Keratinocyte (primary cell): ENCODE measurements at regions not wholly inside any gene's neighbourhood (a gene's known extent, or its start where the extent isn't known, plus 50 kb on each side); places are given as distances from the start of the nearest gene placed in this dataset.

ENCODE experiments used
- DNase-seq: peaks from one replicate; pipeline ENCODE4 v3.0.0-alpha.2; 2011; ENCODE audit warnings: low read depth, missing footprints, low spot score
- FAIRE-seq: peaks from 2 replicates; lab custom pipeline; 2011; peaks lifted over from hg19 to GRCh38; lab: Jason Lieb, UNC
- H2AFZ ChIP-seq: 2 replicates; pipeline ENCODE4 v1.6.0; 2012; ENCODE audit warnings: low read length, control low read depth, inconsistent platforms; ENCODE audit not compliant: control insufficient read depth
- H3K27ac ChIP-seq: 2 replicates; pipeline ENCODE4 v1.5.1; 2011; ENCODE audit warnings: low read length; ENCODE audit not compliant: control insufficient read depth, insufficient read depth
- H3K27me3 ChIP-seq: 3 replicates; pipeline ENCODE4 v1.6.0; 2011; ENCODE audit warnings: low read length; ENCODE audit not compliant: control insufficient read depth, insufficient read depth; ENCODE audit errors: extremely low read depth
- H3K36me3 ChIP-seq, 2 experiments: 2 replicates in 1 of 2; 3 replicates in 1 of 2; pipeline ENCODE4 v1.5.1; 2011; ENCODE audit warnings: low read length in 2 of 2, mild to moderate bottlenecking in 1 of 2; ENCODE audit not compliant: control insufficient read depth in 2 of 2, insufficient read depth in 2 of 2; ENCODE audit errors: extremely low read depth in 1 of 2
- H3K4me1 ChIP-seq: 3 replicates; pipeline ENCODE4 v1.5.1; 2011; ENCODE audit warnings: low read length; ENCODE audit not compliant: control insufficient read depth, insufficient read depth; ENCODE audit errors: extremely low read depth
- H3K4me2 ChIP-seq: 3 replicates; pipeline ENCODE4 v1.6.0; 2011; ENCODE audit warnings: low read depth, low read length; ENCODE audit not compliant: control insufficient read depth, insufficient read depth; ENCODE audit errors: extremely low read depth
- H3K4me3 ChIP-seq, 3 experiments: fragments of 200-600 bp in 1 of 3; sonication (generic) in 1 of 3; 2 replicates in 2 of 3; 3 replicates in 1 of 3; pipeline ENCODE4 v1.5.1; 2011 to 2016; ENCODE audit warnings: low read length in 3 of 3, mild to moderate bottlenecking in 3 of 3, control low read depth in 2 of 3, inconsistent platforms in 1 of 3, low read depth in 1 of 3, mixed read lengths in 1 of 3, mixed run types in 1 of 3, moderate library complexity in 1 of 3; ENCODE audit not compliant: control insufficient read depth in 2 of 3, insufficient read depth in 2 of 3; ENCODE audit errors: extremely low read depth in 1 of 3
- H3K79me2 ChIP-seq: 2 replicates; pipeline ENCODE4 v1.6.0; 2012; ENCODE audit warnings: low read length; ENCODE audit not compliant: control insufficient read depth, insufficient read depth
- H3K9ac ChIP-seq: 3 replicates; pipeline ENCODE4 v1.6.0; 2011; ENCODE audit warnings: low read length; ENCODE audit not compliant: control insufficient read depth, insufficient read depth; ENCODE audit errors: extremely low read depth
- H3K9me1 ChIP-seq: 3 replicates; pipeline ENCODE4 v1.6.0; 2011; ENCODE audit warnings: low read length; ENCODE audit not compliant: control insufficient read depth, insufficient read depth; ENCODE audit errors: extremely low read depth
- H3K9me3 ChIP-seq: 2 replicates; pipeline ENCODE4 v1.5.1; 2012; ENCODE audit warnings: low read depth, low read length; ENCODE audit not compliant: control insufficient read depth
- H4K20me1 ChIP-seq: 3 replicates; pipeline ENCODE4 v1.6.0; 2011; ENCODE audit warnings: low read length; ENCODE audit not compliant: control insufficient read depth, insufficient read depth; ENCODE audit errors: extremely low read depth
- EZH2 ChIP-seq: IDR thresholded peaks from one replicate; pipeline ENCODE4 v1.6.1; 2012; ENCODE audit warnings: inconsistent platforms, mild to moderate bottlenecking, low read length, moderate library complexity
- dilution Hi-C: fragments of 300-500 bp; cut with MboI; formaldehyde crosslinking; loops from one replicate; pipeline ENCODE4 v1.7.0; 2020; ENCODE audit warnings: low sequenced_read_pairs; ENCODE audit not compliant: extremely low pct_ligation_motif_present
- TF ChIP-seq, protein P1 (sequence below), 3 experiments: IDR thresholded peaks in 1 of 3; conservative IDR thresholded peaks in 1 of 3; optimal IDR thresholded peaks in 1 of 3; 2 replicates in 2 of 3; 3 replicates in 1 of 3; pipeline versions ENCODE3 to v1.5.1; 2011; ENCODE audit warnings: low read length in 3 of 3, mild to moderate bottlenecking in 3 of 3, moderate library complexity in 2 of 3, control low read depth in 1 of 3, inconsistent platforms in 1 of 3; ENCODE audit not compliant: insufficient read depth in 2 of 3; ENCODE audit errors: extremely low read depth in 1 of 3

DNA sequence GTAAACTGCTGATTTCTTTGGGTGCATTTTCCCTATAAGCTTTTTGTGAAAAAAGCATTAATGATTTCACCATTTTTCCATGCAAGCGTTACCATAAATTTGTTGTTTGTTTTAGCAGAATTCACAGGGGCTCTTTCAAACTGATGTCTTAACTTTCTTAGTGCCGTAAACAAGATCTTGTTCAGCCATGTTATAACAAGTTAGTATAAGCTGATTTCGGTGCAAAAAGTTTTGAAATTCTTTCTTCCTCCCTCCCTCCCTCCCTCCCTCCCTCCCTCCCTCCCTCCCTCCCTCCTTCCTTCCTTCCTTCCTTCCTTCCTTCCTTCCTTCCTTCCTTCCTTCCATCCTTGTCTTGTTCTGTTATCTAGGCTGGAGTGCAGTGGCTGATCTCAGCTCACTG lies 71.7 kb upstream of the CHORDC1 start:
- no peak for DNase-seq
- Histone ChIP-seq H3K36me3 (no peaks in the 10 kb centered on the region), H3K4me2 (no peak overlapping the region), H3K9me1 (no peaks in the 10 kb centered on the region), H3K79me2 (no peaks in the 10 kb centered on the region), H3K9me3 (no peaks in the 10 kb centered on the region), H3K4me1 (no peaks in the 10 kb centered on the region), H4K20me1 (no peaks in the 10 kb centered on the region), H3K4me3 (no peak overlapping the region), H2AFZ (no peak overlapping the region), H3K27me3 (no peaks in the 10 kb centered on the region), H3K9ac (no peak overlapping the region), H3K27ac (no peak overlapping the region)
- no peak for FAIRE-seq
- dilution Hi-C loops, result no loop called here
- no peak for TF ChIP-seq EZH2
- TF ChIP-seq, protein P1, sequence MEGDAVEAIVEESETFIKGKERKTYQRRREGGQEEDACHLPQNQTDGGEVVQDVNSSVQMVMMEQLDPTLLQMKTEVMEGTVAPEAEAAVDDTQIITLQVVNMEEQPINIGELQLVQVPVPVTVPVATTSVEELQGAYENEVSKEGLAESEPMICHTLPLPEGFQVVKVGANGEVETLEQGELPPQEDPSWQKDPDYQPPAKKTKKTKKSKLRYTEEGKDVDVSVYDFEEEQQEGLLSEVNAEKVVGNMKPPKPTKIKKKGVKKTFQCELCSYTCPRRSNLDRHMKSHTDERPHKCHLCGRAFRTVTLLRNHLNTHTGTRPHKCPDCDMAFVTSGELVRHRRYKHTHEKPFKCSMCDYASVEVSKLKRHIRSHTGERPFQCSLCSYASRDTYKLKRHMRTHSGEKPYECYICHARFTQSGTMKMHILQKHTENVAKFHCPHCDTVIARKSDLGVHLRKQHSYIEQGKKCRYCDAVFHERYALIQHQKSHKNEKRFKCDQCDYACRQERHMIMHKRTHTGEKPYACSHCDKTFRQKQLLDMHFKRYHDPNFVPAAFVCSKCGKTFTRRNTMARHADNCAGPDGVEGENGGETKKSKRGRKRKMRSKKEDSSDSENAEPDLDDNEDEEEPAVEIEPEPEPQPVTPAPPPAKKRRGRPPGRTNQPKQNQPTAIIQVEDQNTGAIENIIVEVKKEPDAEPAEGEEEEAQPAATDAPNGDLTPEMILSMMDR (optimal IDR thresholded peaks at IDR 0.05 in 1 of 3, IDR thresholded peaks at IDR 0.05 in 1 of 3, conservative IDR thresholded peaks at IDR 0.05 in 1 of 3; ENCODE audit: extremely low read depth in 1 of 3, insufficient read depth in 2 of 3, low read length in 3 of 3), result no peak

DNA sequence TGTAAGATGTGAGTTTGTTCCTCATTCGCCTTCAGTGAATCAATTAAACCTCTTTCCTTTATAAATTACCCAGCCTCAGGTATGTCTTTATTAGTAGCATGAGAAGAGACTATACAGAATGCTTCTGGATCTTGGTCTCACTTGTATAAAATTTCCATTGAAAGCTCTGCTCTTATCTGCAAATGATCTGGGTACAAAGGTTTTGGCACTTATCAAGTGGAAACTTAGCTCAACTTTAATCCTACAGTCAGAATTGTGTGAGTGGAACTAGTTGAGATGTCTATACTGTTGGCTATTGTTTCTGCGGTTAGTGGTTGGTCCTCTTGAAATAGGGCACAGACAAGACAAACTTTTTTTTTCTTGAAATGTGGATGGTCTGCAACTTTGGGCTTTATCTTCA lies 71.2 kb upstream of the CHORDC1 start:
- Histone ChIP-seq H3K27ac (no peak overlapping the region), H3K36me3 (no peaks in the 10 kb centered on the region), H3K9me1 (no peaks in the 10 kb centered on the region), H3K79me2 (no peaks in the 10 kb centered on the region), H3K9ac (no peak overlapping the region), H4K20me1 (no peaks in the 10 kb centered on the region), H2AFZ (no peak overlapping the region), H3K4me2 (no peak overlapping the region), H3K4me1 (no peaks in the 10 kb centered on the region), H3K27me3 (no peaks in the 10 kb centered on the region), H3K4me3 (no peak overlapping the region), H3K9me3 (no peaks in the 10 kb centered on the region)
- TF ChIP-seq EZH2, result no peak
- FAIRE-seq, result no peak
- DNase-seq, result no peak
- dilution Hi-C loops, result no loop called here

DNA sequence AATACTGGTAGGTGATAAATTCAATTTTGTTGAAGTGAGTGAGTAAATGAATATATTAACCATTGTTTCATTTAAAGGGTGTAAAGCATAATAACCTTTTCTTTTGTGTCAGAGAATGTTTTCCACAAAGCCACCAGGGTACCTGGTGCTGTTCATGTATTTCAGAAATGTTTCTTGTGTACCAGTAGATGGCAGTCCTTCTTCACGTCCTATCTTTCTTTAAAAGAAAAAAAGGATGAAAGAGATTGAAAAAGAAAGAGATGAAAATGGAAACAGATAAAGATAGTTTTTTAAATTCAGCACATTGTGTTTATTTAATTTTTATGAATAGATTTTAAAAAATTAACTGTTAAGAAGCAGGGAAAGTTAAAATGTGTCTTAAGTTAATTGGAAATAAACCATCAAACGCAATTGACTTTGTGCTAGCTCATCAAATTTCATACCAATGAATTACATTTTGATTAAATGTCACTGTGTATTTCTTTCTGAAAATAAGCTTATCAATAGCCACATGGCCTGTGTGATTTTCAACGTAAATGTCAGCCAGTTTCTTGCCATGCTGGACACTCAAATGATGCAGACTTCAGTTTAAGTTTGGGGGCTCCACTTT lies 65.5 kb upstream of the CHORDC1 start:
- dilution Hi-C loops, result no loop called here
- no peaks in the 10 kb centered on the region for H3K79me2 ChIP-seq
- H3K9me1 ChIP-seq, result no peaks in the 10 kb centered on the region
- no peak overlapping the region for H2AFZ ChIP-seq
- no peak overlapping the region for H3K4me3 ChIP-seq
- H4K20me1 ChIP-seq, result no peaks in the 10 kb centered on the region
- FAIRE-seq, result no peak
- no peaks in the 10 kb centered on the region for H3K9me3 ChIP-seq
- TF ChIP-seq, protein P1 (optimal IDR thresholded peaks at IDR 0.05 in 1 of 3, IDR thresholded peaks at IDR 0.05 in 1 of 3, conservative IDR thresholded peaks at IDR 0.05 in 1 of 3; ENCODE audit: extremely low read depth in 1 of 3, insufficient read depth in 2 of 3, low read length in 3 of 3), result peak in 2 of 3 experiments; percentile 38 to 53
- TF ChIP-seq EZH2, result no peak
- H3K36me3 ChIP-seq, result no peaks in the 10 kb centered on the region
- no peak for DNase-seq
- H3K27me3 ChIP-seq, result no peaks in the 10 kb centered on the region
- no peak overlapping the region for H3K9ac ChIP-seq
- H3K4me2 ChIP-seq, result no peak overlapping the region
- H3K4me1 ChIP-seq, result no peaks in the 10 kb centered on the region
- H3K27ac ChIP-seq, result no peak overlapping the region
